ENCODE measurements at regions not wholly inside any gene's neighbourhood (a gene's known extent, or its start where the extent isn't known, plus 50 kb on each side); places are given as distances from the start of the nearest gene placed in this dataset.

- no peak for DNase-seq
These were observed 546.3 kb downstream of the MAT2B start for GRCh38 chr5:164051745-164052144.

- no peak for DNase-seq
These were observed 547.2 kb downstream of the MAT2B start for GRCh38 chr5:164052536-164053093.

GRCh38 chr5:164053123-164053522, 547.7 kb downstream of the MAT2B start:
- DNase-seq, result no peak

- DNase-seq, result no peak
These were observed 549.0 kb downstream of the MAT2B start for GRCh38 chr5:164054461-164054860.

GRCh38 chr5:164057121-164057520, 551.7 kb downstream of the MAT2B start:
- DNase-seq, result no peak

- no peak for DNase-seq
These were observed 553.2 kb downstream of the MAT2B start for GRCh38 chr5:164058621-164059020.

GRCh38 chr5:164059471-164059870, 554.1 kb downstream of the MAT2B start:
- DNase-seq, result no peak

GRCh38 chr5:164060786-164061355, 555.5 kb downstream of the MAT2B start:
- DNase-seq, result no peak

- DNase-seq, result no peak
These were observed 556.9 kb downstream of the MAT2B start for GRCh38 chr5:164062304-164062703.

- DNase-seq, result no peak
These were observed 559.8 kb downstream of the MAT2B start for GRCh38 chr5:164065266-164065665.

GRCh38 chr5:164071671-164072070, 566.3 kb downstream of the MAT2B start:
- DNase-seq, result no peak

- DNase-seq, result no peak
These were observed 567.7 kb downstream of the MAT2B start for GRCh38 chr5:164073081-164073480.

GRCh38 chr5:164076556-164076955, 571.1 kb downstream of the MAT2B start:
- DNase-seq, result no peak

GRCh38 chr5:164090358-164090757, 584.9 kb downstream of the MAT2B start:
- no peak for DNase-seq

GRCh38 chr5:164091836-164092235, 586.4 kb downstream of the MAT2B start:
- DNase-seq, result no peak

GRCh38 chr5:164094291-164094690, 588.9 kb downstream of the MAT2B start:
- DNase-seq, result no peak

- DNase-seq, result no peak
These were observed 592.3 kb downstream of the MAT2B start for GRCh38 chr5:164097749-164098148.

- DNase-seq, result no peak
These were observed 593.1 kb downstream of the MAT2B start for GRCh38 chr5:164098531-164098930.

GRCh38 chr5:164098979-164099378, 593.6 kb downstream of the MAT2B start:
- no peak for DNase-seq

- no peak for DNase-seq
These were observed 610.0 kb downstream of the MAT2B start for GRCh38 chr5:164115420-164115819.

- DNase-seq, result peak; percentile 86
These were observed 614.5 kb downstream of the MAT2B start for GRCh38 chr5:164119806-164120447.

GRCh38 chr5:164127527-164127926, 622.1 kb downstream of the MAT2B start:
- DNase-seq, result no peak

- DNase-seq, result no peak
These were observed 626.9 kb downstream of the MAT2B start for GRCh38 chr5:164132358-164132757.

GRCh38 chr5:164137095-164137494, 631.7 kb downstream of the MAT2B start:
- DNase-seq, result no peak

- no peak for DNase-seq
These were observed 634.0 kb downstream of the MAT2B start for GRCh38 chr5:164139423-164139822.

Data from NCI-H1436 (cell line).